T follicular helper cell (primary cell): ENCODE measurements at regions not wholly inside any gene's neighbourhood (a gene's known extent, or its start where the extent isn't known, plus 50 kb on each side); places are given as distances from the start of the nearest gene placed in this dataset.
A peak's percentile ranks its signal among the peaks of the same experiment; 100 is the strongest.

ENCODE experiments used
- DNase-seq: peaks from one replicate; pipeline ENCODE4 v3.0.0-alpha.2; 2020; ENCODE audit warnings: low read depth

DNA sequence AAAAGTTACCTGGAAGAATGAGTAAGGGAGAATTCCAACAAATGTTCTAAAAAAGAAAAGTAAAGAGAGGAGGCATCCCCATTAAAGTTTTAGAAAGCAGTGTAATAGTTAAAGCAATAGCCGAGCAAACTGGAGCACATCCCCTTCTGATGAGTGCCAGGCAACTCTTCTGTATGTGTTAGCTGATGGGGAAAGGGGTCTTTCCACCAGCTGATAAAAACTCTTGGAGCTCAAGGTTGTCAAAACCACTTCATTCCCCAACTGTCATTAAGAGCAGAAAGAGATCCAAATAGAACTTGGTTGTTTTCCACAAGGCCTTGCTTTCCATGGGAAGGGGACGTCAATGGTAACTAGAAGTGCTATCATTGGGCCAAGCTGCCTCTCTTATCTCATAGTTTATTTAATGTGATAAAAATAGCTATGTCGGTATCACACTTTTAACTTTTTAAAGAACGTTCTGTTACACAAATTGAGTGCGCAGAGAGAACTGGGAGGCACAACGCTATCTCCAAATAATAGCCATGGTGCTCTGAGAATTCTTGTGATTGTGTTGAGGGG, 116.9 kb downstream of the POLR2M start:
- no peak for DNase-seq

DNA sequence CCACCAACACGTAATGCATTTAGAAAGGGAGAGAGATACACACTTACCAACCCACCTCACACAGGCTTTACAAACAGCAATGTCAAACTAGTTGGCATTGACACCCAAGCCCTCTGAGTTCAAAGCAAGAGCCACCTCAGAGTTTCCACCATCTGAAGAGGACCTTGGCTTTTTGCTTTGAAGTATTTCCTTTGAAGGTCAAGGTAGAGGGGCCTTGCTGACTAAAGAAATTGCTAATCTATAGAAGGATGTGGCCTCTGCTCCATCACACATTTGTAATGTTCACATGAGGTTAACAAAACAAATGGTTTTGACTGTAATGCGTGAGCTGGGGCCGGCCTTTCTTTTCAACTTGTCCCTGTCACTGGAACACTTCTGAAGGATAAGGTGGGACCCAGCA, 117.7 kb downstream of the POLR2M start:
- no peak for DNase-seq

DNA sequence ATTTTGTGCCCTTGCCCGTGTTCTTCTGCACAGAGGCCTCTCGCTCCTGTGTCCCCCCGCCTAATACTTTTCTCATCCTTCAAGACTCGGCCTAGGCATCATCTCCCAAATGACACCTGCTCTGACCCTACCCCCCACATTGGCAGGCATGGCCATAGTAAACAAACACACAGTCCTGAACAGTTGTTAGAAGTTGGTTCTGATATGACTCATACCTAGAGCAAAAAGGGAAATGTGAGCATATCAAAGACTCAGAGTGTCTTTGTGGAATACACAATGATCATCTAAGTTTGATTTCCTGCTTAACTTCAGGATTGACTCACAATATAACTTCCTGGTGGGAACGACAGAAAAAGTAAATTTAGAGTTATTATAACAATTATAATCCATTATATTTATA, 120.5 kb downstream of the POLR2M start:
- no peak for DNase-seq

DNA sequence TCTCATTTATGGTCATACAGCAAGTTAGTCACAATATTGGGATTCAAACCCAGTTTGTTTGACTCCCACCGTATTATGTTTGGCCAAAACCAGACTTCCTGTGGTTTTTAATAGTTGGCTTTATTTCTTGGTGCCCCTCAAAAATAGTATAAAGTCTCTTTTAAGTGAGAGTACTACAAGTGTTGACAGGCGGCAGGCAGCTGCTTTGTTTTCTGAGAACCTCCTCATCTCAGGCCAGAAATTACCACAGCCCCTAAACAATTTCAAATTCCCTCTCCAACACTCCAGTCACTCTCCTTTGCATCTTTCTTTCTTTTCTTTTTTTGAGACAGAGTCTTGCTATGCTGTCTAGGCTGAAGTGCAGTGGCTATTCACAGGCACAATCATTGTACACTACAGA, 121.5 kb downstream of the POLR2M start:
- no peak for DNase-seq

DNA sequence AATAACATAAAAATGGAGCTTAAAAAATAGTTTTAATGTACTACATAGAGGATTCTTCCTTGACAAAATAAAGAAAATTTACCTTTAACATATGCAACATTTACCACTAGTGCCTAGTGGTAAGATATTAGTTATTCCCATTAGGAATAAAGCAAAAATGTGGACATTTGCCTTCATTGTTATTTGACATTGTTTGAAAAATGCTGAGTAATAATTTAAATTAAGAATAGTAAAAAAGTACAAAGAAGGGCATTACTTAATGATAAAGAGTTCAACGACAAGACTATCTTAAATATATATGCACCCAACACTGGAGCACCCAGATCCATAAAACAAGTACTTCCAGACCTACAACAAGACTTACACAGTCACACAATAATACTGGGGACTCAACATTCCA, 125.7 kb downstream of the POLR2M start:
- no peak for DNase-seq

DNA sequence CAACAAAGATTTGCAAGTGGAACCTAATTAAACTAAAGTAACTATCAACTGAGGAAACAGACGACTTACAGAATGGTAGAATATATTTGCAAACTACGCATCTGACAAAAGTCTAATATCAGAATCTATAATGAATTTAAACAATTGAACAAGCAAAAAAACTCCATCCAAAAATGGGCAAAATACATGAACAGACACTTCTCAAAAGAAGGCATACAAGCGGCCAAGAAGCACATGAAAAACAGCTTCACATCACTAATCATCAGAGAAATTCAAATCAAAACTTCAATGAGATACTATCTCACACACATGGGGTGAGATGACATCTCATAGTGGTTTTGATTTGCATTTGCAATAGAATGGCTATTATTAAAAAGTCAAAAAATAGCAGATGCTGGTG, 128.6 kb downstream of the POLR2M start:
- DNase-seq: no peak

DNA sequence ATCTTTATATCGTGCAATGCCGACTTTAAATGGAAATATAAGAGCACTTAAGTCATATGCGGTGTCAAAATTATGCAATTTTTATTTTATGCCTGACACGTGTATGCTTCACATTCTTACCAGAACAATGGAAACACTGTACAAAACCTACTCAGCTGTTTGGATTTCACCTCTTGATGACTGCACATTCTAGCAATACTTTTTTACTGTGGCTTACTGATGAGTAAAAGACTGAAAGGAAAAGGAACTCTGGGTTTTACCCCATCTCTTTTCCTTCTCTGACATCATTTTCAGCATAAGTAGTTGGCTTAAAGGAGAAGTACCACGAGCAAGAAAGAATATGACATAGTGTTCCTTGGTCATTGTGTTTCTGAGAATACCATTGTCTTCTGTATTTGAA, 142.8 kb downstream of the POLR2M start:
- DNase-seq: no peak

DNA sequence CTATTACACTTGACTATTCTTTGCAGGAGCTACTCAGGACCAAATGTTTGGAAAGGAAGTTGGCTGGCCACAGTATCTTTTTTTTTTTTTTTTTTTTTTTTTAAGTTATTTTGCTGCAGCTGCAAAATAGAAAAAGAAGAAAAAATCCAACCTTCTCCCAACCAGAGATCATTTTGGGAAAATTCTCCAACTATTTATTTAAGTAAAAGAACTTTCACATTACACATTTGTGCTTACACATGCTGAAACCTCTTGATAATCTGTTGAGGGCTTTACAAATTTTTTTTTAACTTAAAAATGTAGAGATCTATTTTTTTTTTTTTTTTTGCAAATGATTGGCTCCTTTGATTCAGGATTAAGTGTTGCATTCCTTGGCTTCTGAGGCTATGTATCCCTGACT, 148.0 kb downstream of the POLR2M start:
- no peak for DNase-seq

DNA sequence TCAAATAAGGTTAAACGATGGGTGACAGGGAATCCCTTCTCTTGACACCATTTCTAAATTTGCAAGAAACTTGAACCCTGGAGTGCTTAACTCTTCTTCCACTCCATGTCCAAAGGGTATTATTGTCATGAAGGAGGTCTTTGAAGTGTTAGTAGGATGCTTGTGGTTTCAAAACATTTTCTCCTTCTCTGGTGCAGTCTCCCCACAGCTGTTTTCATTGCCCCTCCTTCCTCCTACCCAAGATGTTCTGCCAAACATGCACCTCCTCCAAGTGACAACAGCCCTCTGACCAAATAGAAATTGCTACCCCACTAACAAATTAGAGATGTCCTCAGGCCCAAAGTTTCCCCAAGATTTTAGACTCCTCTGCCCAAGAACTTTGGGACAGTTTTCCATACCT, 151.4 kb downstream of the POLR2M start:
- DNase-seq: no peak

DNA sequence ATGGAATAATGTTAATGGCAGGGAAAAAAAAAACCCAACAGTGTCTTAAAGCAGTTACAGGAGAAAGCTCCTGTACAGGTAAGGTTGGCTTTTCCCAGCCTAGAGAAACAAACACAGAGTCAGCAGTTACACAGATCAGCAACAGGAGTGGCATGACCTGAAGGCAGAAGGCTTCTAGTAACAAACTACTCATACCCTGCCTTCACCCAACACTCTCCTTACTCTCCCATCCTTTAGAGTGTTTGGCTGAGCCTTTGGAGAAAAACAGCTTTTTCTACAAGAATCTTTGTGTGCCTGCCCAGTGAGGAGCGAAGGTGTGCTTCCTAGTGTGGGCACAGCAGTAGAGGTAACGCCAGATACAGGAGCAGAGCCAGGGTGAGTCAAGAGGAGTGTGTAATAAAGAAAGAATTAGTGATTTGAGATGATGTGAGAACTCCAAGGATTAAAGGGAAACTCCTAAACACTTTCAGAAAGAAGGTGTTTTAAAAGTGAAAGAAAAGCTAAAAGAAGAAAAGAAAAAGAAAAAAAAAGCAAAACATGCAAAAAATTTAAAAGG, 152.7 kb downstream of the POLR2M start:
- no peak for DNase-seq

DNA sequence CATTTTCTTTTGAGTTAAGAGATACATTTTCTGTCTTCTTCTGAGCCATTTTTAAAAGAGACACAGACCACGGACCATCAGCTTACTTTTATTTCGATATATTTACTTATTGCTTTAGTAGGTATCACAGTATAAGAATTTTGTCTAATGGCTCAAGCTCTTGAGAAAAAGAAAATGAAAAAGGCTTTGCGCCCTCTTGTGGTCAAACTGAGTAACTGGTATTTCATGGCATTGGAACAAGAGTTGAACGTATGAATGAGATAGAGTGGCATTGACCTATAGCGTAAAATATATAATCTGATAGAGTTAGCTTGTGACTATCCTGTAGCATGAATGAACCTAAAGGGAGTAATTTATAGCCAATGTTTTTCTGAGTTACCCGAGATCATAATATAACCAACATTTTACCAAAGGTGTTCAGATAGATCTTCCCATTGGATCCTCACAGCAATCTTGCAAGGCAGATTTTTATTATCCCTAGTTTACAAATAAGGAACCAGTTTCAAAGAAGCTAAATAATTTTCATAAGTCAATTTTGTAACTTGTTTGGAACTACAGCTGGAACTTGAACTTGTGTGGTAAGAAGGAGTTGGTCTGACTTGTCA, 154.6 kb downstream of the POLR2M start:
- peak; percentile 2 for DNase-seq

DNA sequence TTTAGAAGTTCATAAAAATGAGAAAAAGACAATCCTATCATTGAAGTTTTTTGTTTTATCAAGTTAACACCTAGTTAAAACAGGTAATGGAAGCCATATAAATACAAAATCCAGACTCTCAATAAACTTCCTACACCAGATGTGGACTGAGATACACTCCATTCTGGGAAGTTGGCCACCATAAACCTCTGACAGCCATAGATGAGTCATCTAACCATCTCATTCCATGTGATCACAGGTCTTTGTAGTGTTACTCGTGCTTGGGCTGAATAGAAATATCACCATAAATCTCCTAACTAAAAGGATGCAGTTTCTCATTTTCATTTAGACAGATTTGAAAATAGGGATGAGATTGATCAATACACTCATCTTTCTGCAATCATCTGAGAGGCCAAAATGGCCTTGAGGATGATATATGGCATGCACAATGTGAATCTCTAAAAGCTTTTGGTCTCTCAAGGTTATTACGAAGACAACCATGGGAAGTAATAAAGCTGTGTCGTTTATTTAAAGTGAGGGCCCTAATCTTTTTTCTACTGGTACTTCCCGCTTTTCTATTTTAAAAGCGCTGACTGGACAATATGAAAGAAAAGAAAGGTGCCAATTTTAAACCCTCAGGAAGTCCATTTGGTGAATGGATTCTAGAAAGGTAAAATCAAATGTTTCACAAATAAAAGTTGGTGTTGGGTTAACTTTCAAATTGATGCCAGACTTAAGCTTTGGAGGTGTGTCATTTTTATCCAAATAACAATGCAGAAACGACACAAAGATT, 155.5 kb downstream of the POLR2M start:
- no peak for DNase-seq

DNA sequence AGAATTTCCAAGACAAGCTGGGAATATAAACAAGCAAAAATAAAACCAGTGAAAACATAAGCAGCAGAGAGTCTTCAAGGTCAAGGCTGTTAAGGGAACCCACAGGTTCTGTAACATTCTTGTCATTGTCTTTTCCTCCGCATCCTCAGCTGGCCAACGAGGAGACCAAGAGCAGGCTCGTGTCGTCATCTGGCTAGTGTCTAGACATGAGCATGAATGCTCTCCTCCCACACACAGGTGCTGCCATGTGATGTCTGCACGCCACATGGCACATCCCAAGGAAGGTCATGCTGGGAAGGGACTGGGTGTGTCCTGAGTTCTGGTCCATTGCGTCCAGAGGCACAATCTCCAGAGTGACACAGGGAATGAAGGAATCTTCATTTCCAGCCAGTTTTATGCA, 156.2 kb downstream of the POLR2M start:
- DNase-seq: no peak

DNA sequence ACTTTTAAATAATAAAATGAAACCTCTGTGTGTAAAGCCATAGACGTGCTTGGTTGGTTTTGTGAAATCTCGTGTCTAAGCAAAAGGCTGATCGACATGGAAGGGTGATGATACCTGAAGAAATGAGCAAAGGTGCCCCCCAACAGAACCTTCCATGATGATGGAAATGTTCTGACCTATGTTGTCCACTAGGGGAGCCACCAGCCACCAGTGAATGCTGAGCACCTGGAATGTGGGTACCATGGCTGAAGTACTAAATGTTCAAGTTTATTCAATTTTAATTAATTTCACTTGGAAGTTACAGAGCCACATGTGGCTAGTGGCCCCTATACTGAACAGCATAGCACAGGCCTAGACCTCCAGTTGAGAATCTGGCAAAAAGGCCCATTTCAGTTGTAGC, 158.8 kb downstream of the POLR2M start:
- no peak for DNase-seq

DNA sequence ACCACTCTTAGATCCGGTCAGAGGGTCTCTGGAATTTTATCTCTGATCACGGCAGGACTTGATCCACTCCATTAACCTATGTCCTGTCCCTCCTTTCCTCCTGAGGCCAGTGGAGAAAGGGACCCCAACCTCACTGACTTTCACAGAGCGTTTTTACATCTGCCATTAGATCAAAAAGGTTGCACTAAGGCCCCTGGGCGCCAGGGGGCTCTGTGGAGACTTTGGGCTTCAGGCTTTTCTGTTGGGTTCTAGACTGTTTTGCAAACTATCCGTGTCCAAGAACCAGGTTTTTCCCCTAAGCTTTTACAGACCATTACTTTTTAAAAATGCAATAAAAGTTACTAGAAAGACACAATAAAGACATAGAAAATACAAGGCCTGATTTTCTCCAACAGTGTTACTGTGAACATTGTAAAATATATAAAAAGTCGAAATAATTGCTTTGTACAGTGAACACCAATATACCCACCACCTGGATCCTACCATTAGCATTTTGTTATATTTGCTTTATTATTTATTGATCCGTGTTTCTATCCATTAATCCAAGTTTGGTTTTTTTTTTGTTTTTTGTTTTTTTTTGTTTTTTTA, 159.7 kb downstream of the POLR2M start:
- DNase-seq: peak; percentile 9

DNA sequence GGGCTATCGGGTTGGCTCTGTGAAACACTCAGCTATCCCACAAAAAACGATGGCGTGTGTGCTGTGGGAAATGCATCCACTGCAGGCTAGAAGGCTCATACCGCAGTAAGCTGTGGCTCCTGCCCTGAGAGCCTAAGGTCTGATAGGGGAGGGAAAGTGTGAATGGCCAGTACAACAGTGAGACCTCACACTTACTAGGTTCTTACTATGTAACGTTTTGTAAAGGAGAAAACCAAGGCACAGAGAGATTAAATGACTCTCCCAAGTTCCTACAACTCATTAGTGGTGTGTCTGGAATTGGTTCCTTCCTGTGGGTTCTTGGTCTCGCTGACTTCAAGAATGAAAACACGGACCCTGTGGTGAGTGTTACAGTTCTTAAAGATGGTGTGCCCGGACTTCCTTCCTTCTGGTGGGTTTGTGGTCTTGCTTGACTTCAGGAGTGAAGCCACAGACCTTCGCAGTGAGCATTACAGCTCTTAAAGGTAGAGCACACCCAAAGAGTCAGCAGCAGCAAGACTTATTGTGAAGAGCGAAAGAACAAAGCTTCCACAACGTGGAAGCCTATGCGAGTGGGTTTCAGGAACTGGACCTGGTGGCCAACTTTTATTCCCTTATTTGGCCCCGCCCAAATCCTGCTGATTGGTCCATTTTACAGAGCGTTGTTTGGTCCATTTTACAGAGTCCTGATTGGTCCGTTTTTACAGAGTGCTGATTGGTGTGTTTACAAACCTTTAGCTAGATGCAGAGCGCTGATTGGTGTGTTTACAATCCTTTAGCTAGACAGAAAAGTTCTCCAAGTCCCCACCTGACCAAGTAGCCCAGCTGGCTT, 161.7 kb downstream of the POLR2M start:
- DNase-seq: no peak

DNA sequence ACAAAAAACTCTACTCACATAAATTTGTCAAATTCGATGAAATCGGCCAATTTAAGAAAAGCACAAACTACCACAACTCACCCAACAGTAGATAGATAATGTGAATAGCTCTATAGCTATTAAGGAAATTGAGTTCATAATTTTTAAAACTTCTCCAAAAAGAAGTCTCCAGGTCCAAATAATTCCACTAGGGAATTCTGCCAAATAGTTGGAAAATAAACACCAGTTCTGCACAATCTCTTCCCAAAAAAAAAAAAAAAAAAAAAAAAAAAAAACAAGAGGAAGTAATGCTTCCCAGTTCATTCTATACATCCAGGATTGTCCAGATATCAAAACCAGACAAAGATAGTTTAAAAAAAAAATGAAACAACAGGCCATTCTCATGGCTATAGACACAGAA, 164.2 kb downstream of the POLR2M start:
- no peak for DNase-seq

DNA sequence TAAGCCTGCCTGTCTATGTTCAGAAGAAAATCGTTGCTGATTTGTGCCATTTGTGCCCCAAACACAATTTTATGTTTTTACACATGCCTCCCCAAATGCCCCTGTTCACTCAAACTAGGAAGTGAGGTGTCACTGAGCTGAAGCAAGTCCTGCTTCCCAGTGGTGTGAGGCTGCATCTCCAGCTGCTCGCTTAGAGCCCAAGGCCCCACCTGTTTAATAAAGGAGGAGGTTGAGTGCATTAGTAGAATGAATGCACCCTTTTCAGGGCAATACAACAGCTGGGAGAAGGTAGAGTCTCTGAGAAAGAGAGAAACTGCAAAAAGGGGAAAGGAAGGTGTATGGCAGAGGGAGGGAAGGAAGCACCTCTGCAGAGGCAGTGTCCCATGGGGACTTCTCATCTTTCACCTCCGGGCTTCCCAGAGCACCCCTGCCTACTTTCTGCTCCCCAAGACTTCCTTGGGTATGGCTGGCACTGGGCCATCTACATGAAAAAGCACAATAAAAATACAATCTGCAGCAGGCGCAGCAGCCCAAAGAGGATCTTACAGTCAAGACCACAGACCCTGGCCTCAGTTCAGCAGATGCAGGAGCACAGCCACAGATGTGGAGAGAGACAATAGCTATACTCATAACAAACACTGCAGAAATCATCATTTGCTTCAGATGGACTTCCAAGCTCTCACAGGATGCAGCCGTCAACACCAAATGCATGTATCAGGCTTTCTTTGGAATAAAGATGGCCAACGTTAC, 165.9 kb downstream of the POLR2M start:
- DNase-seq: no peak

DNA sequence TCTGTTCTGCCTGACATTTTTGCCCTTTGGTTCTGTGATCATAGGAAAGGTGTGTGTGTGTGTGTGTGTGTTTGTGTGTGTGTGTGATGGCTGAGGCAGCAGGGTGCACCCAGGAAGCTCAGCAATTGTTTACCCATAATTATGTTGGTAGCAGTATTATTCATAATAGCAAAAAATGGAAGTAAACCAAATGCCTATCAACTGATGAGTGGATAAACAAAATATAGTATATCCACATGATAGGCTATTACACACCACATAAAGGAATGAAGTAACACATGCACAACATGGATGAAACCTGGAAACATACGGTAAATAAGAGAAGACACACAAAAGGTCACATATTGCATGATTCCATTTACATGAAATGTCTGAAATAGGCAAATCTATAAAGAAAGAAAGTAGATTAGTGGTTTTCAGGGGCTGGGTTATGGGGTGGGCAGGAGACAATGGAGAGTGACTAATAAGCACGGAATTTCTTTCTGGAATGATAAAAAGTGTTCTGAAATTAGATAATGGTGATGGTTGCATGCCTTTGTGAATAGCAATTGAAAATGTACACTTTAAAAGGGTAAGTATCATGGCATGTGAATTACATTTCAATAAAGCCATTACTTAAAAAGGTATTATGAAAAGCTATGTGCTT, 167.2 kb downstream of the POLR2M start:
- no peak for DNase-seq

DNA sequence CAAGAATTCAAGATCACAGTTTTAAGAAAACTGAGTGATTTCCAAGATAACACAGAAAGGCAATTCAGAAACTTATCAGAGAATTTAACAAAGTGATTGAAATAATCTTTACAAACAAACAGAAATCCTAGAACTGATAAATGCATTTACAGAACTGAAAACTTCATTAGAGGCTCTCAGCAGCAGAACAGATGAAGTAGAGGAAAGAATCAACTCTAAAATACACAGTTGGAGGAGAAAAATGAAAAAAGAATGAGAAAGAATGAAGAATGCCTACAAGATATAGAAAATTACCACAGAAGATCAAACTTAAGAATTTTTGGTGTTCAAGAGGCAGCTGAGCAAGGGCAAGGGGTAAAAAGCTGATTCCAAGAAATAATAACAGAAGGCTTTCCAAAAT, 168.8 kb downstream of the POLR2M start:
- DNase-seq: no peak

DNA sequence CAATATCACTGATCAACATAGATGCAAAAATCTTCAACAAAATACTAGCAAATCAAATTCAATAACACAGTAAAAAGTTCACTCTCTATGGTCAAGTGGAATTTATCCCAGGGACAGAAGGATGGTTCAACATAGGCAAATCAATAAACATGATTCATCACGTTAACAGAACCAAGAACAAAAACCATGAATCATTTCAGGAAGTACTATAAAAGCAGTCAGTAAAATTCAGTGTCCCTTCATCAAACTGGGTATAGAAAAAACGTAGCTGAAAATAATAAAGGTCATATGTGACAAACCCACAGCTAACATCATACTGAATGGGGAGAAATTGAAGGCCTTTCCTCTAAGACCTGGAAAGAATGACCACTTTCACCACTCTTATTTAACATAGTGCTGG, 172.1 kb downstream of the POLR2M start:
- no peak for DNase-seq
